ENCODE measurements at regions not wholly inside any gene's neighbourhood (a gene's known extent, or its start where the extent isn't known, plus 50 kb on each side); places are given as distances from the start of the nearest gene placed in this dataset.

DNA sequence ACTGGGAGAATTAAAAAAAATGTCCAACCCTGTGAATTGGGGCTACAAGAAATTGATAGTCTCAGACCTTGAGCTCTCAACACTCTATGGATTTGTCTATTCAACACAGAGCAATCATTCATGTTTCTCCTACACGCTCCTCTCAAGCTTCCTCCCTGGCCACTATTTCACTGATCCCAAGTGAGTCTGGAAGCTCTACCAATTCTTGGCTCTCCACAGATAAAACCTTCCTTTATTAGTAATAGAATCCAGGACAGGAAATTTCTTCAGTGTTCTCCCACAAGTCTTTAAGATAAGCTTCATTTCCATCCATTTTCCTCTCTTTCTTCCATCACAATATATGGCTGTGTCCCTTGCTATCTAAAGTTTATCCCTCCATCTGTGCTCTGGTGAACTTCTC lies 215.1 kb upstream of the PAPPA start:
- peak in 1 of 4 donors; percentile 46 for ATAC-seq
- no peak for DNase-seq
- H3K9me3 ChIP-seq, result no peaks in the 10 kb centered on the region
- H3K27ac ChIP-seq, result peak overlapping the region in 1 of 12 donors; percentile 9
- WGBS, 4 donors, result 46 to 67% (median 53%) methylated on average over 1 of the region's 1 CpG
- TF ChIP-seq, protein P1, sequence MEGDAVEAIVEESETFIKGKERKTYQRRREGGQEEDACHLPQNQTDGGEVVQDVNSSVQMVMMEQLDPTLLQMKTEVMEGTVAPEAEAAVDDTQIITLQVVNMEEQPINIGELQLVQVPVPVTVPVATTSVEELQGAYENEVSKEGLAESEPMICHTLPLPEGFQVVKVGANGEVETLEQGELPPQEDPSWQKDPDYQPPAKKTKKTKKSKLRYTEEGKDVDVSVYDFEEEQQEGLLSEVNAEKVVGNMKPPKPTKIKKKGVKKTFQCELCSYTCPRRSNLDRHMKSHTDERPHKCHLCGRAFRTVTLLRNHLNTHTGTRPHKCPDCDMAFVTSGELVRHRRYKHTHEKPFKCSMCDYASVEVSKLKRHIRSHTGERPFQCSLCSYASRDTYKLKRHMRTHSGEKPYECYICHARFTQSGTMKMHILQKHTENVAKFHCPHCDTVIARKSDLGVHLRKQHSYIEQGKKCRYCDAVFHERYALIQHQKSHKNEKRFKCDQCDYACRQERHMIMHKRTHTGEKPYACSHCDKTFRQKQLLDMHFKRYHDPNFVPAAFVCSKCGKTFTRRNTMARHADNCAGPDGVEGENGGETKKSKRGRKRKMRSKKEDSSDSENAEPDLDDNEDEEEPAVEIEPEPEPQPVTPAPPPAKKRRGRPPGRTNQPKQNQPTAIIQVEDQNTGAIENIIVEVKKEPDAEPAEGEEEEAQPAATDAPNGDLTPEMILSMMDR (IDR thresholded peaks at IDR 0.05), result no peak
- TF ChIP-seq POLR2A (IDR thresholded peaks at IDR 0.05), result no peak
- peaks cover 0 to 8% (median 4%) of the 10 kb centered on the region in 12 donors for H3K4me1 ChIP-seq
- no peaks in the 10 kb centered on the region for H3K36me3 ChIP-seq
- no peaks in the 10 kb centered on the region for H3K27me3 ChIP-seq
- H3K4me3 ChIP-seq, result no peak overlapping the region
- intact Hi-C loops (cut with DNase I), result no loop called here

DNA sequence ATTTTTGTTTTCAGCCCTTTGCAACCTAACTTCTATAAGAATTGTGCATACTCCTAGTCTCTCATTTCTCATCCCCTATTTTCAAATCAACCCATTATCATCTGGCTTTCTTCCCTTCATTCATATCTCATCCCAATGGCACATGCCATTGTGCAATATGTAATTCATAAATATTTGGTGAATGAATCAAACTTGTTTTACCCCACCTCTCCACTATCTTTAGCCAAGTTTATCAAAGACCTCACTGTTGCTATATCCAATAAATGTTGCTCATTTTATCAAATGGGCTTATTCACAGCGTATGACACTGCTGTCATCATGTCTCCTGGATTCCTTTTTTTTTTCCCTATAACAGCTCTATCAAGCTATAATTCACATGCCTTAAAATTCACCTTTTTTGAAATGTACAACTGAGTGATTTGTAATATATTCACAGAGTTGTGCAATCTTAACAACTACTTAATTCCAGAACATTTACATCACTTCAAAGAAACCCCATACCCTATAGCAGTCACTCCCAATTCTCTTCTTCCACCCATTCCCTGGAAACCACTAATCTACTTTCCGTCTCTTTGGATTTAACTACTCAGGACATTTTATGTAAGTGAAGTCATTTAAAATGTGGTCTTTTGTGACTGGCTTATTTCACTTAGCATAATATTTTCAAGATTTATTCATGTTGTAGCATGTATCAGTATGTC lies 214.4 kb upstream of the PAPPA start:
- Histone ChIP-seq H3K27ac (peak overlapping the region in 1 of 12 donors; percentile 9), H3K36me3 (no peaks in the 10 kb centered on the region), H3K27me3 (no peaks in the 10 kb centered on the region), H3K4me1 (peaks cover 0 to 15% (median 10%) of the 10 kb centered on the region in 12 donors), H3K9me3 (no peaks in the 10 kb centered on the region), H3K4me3 (no peak overlapping the region)
- intact Hi-C loops (cut with DNase I), result no loop called here
- TF ChIP-seq, protein P1 (IDR thresholded peaks at IDR 0.05), result no peak
- no peak for TF ChIP-seq POLR2A (IDR thresholded peaks at IDR 0.05)
- DNase-seq, result no peak
- 60 to 66% (median 65%) methylated on average over 2 of the region's 2 CpGs for WGBS, 4 donors
- ATAC-seq, result peak in 1 of 4 donors; percentile 52

DNA sequence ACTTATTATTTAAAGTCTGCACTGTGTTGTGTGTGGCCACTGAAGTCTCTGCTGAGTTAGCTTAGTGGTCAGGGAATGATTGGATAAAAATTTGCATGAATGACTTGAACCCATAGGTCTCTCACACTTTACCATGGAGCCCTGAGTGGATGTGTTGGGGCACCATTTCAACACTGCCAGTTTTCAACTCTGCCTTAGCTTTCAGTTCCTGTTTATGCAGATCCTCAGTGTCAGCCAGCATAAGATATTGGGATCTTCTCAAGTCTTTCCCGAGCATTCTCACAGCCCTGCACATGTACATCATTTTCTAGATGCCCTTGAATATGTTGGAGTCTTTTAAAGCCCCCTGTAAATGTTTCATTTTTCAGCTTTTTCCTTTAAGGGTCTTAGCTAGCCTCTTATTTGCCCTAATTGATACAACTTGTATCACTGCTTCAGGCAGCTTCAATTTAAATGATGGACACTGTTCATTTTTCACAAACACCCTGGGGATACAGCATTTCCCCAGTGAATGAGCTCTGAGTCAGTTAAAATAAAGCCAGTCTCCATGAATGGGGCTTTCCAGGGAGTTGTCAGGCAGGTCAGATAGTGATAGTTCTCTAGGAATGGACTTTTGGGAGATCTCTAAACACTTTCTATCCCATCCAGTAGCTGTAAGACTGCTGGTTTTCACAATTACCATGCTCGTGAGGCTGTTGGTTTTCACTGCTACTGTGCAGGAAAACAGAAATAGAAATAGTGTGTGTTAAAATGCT lies 211.9 kb upstream of the PAPPA start:
- TF ChIP-seq POLR2A (IDR thresholded peaks at IDR 0.05), result no peak
- TF ChIP-seq, protein P1 (IDR thresholded peaks at IDR 0.05), result no peak
- H3K36me3 ChIP-seq, result no peaks in the 10 kb centered on the region
- H3K4me3 ChIP-seq, result no peak overlapping the region
- no peak for ATAC-seq
- 45 to 71% (median 58%) methylated on average over 2 of the region's 2 CpGs for WGBS, 4 donors
- no peak for DNase-seq
- intact Hi-C loops (cut with DNase I), result loop anchor here in 2 of 10 donors (5.0 to 10.0 kb wide), 3 partner anchors 143 to 631 kb away; no protein-coding TSS in a partner anchor
- H3K27ac ChIP-seq, result peak overlapping the region in 1 of 12 donors; percentile 23
- H3K27me3 ChIP-seq, result no peaks in the 10 kb centered on the region
- peaks cover 0 to 30% (median 17%) of the 10 kb centered on the region in 12 donors for H3K4me1 ChIP-seq
- no peaks in the 10 kb centered on the region for H3K9me3 ChIP-seq

DNA sequence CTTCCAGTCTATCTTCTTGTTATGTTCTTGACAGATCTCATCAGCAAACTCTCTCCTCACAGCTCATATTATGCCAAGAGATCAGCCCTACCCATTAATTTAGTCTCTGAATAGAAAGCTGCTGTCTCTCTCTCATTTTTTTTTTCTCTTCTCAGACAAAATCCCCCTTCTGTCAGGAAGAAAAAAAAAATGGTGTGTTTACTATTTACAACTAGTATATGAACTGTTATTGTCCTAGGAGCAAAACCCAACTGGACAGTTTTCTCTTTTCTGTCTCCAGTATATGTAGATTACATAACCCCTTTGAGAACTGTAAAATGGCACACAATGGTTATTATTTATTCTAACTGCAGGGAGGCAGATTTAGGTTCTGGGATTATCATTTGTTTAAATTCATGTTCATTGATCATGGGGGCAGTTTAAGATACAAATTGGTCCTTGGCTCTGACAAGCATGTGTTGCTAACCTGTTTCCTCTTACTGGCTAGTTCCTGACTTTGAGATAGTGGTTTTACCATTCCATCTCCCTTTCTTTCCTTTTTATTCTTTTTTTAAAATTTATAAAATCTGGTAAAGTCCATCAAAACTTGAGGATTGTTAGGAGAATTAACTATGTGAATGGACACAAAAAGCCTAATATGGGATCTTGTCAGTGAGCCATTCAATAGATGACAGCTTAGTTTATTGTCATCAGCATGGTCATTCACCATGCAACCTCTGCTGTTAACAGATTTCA lies 210.0 kb upstream of the PAPPA start:
- intact Hi-C loops (cut with DNase I), result loop anchor here in 2 of 10 donors (5.0 to 10.0 kb wide), 3 partner anchors 141 to 629 kb away; no protein-coding TSS in a partner anchor
- Histone ChIP-seq H3K9me3 (no peaks in the 10 kb centered on the region), H3K4me1 (peaks cover 0 to 30% (median 17%) of the 10 kb centered on the region in 12 donors), H3K4me3 (no peak overlapping the region), H3K36me3 (no peaks in the 10 kb centered on the region), H3K27ac (peak overlapping the region; percentile 63 to 91 (median 80)), H3K27me3 (no peaks in the 10 kb centered on the region)
- DNase-seq (no peak), ATAC-seq (no peak)
- TF ChIP-seq, protein P1 (IDR thresholded peaks at IDR 0.05), result no peak
- no peak for TF ChIP-seq POLR2A (IDR thresholded peaks at IDR 0.05)
